CD14-positive monocyte (primary cell): ENCODE measurements at regions not wholly inside any gene's neighbourhood (a gene's known extent, or its start where the extent isn't known, plus 50 kb on each side); places are given as distances from the start of the nearest gene placed in this dataset.

Experiments used
- DNase-seq, 3 donors: peaks; one replicate each; pipeline ENCODE4 v3.0.0-alpha.2; 2011 to 2022
- H2AFZ ChIP-seq: 2 replicates; pipeline ENCODE4 v1.6.0; 2012; ENCODE audit warnings: mild to moderate bottlenecking, low read depth, low read length, inconsistent platforms; ENCODE audit not compliant: insufficient read depth, poor library complexity, severe bottlenecking
- H3K27ac ChIP-seq, 2 donors: 1 replicate in 1 of 2; 2 replicates in 1 of 2; pipeline ENCODE4 v1.5.1; 2012 to 2013; ENCODE audit warnings: low read length in 2 of 2, control low read depth in 1 of 2, inconsistent platforms in 1 of 2, low read depth in 1 of 2, mild to moderate bottlenecking in 1 of 2
- H3K27me3 ChIP-seq, 2 donors: one replicate each; pipeline versions ENCODE4 v1.6.0 to v1.6.1; 2011 to 2013; ENCODE audit warnings: low read length in 2 of 2; ENCODE audit not compliant: control insufficient read depth in 2 of 2, insufficient read depth in 2 of 2
- H3K36me3 ChIP-seq, 2 donors: replicated peaks in 1 of 2; 1 replicate in 1 of 2; 2 replicates in 1 of 2; pipeline versions ENCODE4 v1.5.1 to v1.6.1; 2012 to 2013; ENCODE audit warnings: low read length in 2 of 2, control low read depth in 1 of 2, inconsistent platforms in 1 of 2, mild to moderate bottlenecking in 1 of 2; ENCODE audit not compliant: insufficient read depth in 2 of 2, control insufficient read depth in 1 of 2
- H3K4me1 ChIP-seq, 2 donors: 1 replicate in 1 of 2; 2 replicates in 1 of 2; pipeline versions ENCODE4 v1.5.1 to v1.6.1; 2012 to 2013; ENCODE audit warnings: low read length in 2 of 2, control low read depth in 1 of 2, inconsistent platforms in 1 of 2, mild to moderate bottlenecking in 1 of 2, moderate library complexity in 1 of 2; ENCODE audit not compliant: insufficient read depth in 2 of 2, control insufficient read depth in 1 of 2
- H3K4me2 ChIP-seq: replicated peaks from 2 replicates; pipeline ENCODE3; 2012; ENCODE audit warnings: low read length, moderate library complexity, mild to moderate bottlenecking; ENCODE audit not compliant: poor library complexity, severe bottlenecking; ENCODE audit errors: extremely low read depth
- H3K4me3 ChIP-seq, 3 experiments: fragments of 200-600 bp in 1 of 3; sonication (generic) in 1 of 3; replicated peaks in 1 of 3; 1 replicate in 2 of 3; 2 replicates in 1 of 3; pipeline ENCODE4 v1.5.1; 2011 to 2013; ENCODE audit warnings: low read length in 3 of 3, mild to moderate bottlenecking in 3 of 3, control low read depth in 2 of 3, low read depth in 2 of 3, inconsistent platforms in 1 of 3, moderate library complexity in 1 of 3
- H3K79me2 ChIP-seq: 2 replicates; pipeline ENCODE4 v1.6.0; 2012; ENCODE audit warnings: mild to moderate bottlenecking, control low read depth, inconsistent platforms, low read length, moderate library complexity; ENCODE audit not compliant: insufficient read depth
- H3K9ac ChIP-seq: 2 replicates; pipeline ENCODE4 v1.6.0; 2017; ENCODE audit warnings: low read length, mild to moderate bottlenecking; ENCODE audit not compliant: insufficient read depth, poor library complexity, severe bottlenecking
- H3K9me3 ChIP-seq, 2 donors: replicated peaks in 1 of 2; 1 replicate in 1 of 2; 2 replicates in 1 of 2; pipeline versions ENCODE4 v1.5.1 to v1.6.1; 2012 to 2013; ENCODE audit warnings: low read length in 2 of 2, control low read depth in 1 of 2; ENCODE audit not compliant: control insufficient read depth in 1 of 2, insufficient read depth in 1 of 2
- H4K20me1 ChIP-seq: 2 replicates; pipeline ENCODE4 v1.6.0; 2012; ENCODE audit warnings: mild to moderate bottlenecking, low read length, control low read depth, moderate library complexity; ENCODE audit not compliant: insufficient read depth
- H3K27ac Mint-ChIP-seq, 7 donors: one replicate each; pipeline ENCODE4 v1.8.0; 2020; ENCODE audit warnings: mild to moderate bottlenecking in 7 of 7, mixed read lengths in 7 of 7, moderate library complexity in 6 of 7, inconsistent platforms in 2 of 7
- H3K27me3 Mint-ChIP-seq, 3 donors: one replicate each; pipeline ENCODE4 v1.8.0; 2021 to 2022; ENCODE audit warnings: low read depth in 3 of 3, mild to moderate bottlenecking in 3 of 3, mixed read lengths in 3 of 3, moderate library complexity in 3 of 3, inconsistent platforms in 1 of 3
- H3K36me3 Mint-ChIP-seq, 2 donors: one replicate each; pipeline ENCODE4 v1.8.0; 2020; ENCODE audit warnings: mixed read lengths in 2 of 2, inconsistent platforms in 1 of 2, mild to moderate bottlenecking in 1 of 2
- H3K4me1 Mint-ChIP-seq: one replicate; pipeline ENCODE4 v1.8.0; 2020; ENCODE audit warnings: mild to moderate bottlenecking, mixed read lengths
- H3K4me3 Mint-ChIP-seq, 2 donors: one replicate each; pipeline ENCODE4 v1.8.0; 2020; ENCODE audit warnings: mild to moderate bottlenecking in 2 of 2, mixed read lengths in 2 of 2, moderate library complexity in 1 of 2
- H3K9me3 Mint-ChIP-seq, 7 donors: one replicate each; pipeline ENCODE4 v1.8.0; 2020 to 2022; ENCODE audit warnings: mixed read lengths in 7 of 7, mild to moderate bottlenecking in 6 of 7, moderate library complexity in 6 of 7, inconsistent platforms in 2 of 7
- CTCF ChIP-seq: fragments of 200-600 bp; IDR thresholded peaks from one replicate; pipeline ENCODE4 v1.8.0; 2022; ENCODE audit warnings: antibody characterized with exemption, mild to moderate bottlenecking
- WGBS: methylation state at CpG from one replicate; pipeline ENCODE4 v1.1.5; 2013; ENCODE audit warnings: missing lambda C conversion rate; ENCODE audit not compliant: insufficient coverage; 5-methylcytosine and 5-hydroxymethylcytosine counted together
- intact Hi-C, 2 donors: fragments of 100-400 bp; cut with micrococcal nuclease; formaldehyde crosslinking; loops; one replicate each; pipeline versions ENCODE4 v1.15.0 to v1.15.1; 2023

- Mint-ChIP-seq H3K9me3 (peaks cover 0 to 6% (median 3%) of the 10 kb centered on the region in 7 donors), H3K36me3 (no peaks in the 10 kb centered on the region), H3K27ac (no peak overlapping the region), H3K4me1 (no peaks in the 10 kb centered on the region), H3K27me3 (peaks cover 0 to 4% (median 0%) of the 10 kb centered on the region in 3 donors), H3K4me3 (no peak overlapping the region)
- no peaks in the 10 kb centered on the region for H4K20me1 ChIP-seq
- no peak overlapping the region for H3K27ac ChIP-seq
- no peaks in the 10 kb centered on the region for H3K36me3 ChIP-seq
- no peak for TF ChIP-seq CTCF
- no peak for DNase-seq
- no peak overlapping the region for H3K9ac ChIP-seq
- H3K9me3 ChIP-seq = no peaks in the 10 kb centered on the region
- H3K4me3 ChIP-seq = no peak overlapping the region
- H3K27me3 ChIP-seq = no peaks in the 10 kb centered on the region
- H3K4me1 ChIP-seq = no peaks in the 10 kb centered on the region
- intact Hi-C loops = no loop called here
- no peak overlapping the region for H3K4me2 ChIP-seq
- no CpG with 5 or more reads among the region's 2 CpGs for WGBS
- no peak overlapping the region for H2AFZ ChIP-seq
- no peaks in the 10 kb centered on the region for H3K79me2 ChIP-seq
These were observed 481.4 kb downstream of the NEBL start for GRCh38 chr10:20415684-20416083.

GRCh38 chr10:20407357-20407756 lies 489.8 kb downstream of the NEBL start:
- no peaks in the 10 kb centered on the region for H3K27me3 ChIP-seq
- no peak overlapping the region for H2AFZ ChIP-seq
- H3K4me3 Mint-ChIP-seq = no peak overlapping the region
- H3K4me1 ChIP-seq = no peaks in the 10 kb centered on the region
- H3K36me3 ChIP-seq = no peaks in the 10 kb centered on the region
- TF ChIP-seq CTCF = no peak
- H3K4me3 ChIP-seq = no peak overlapping the region
- no peak overlapping the region for H3K27ac Mint-ChIP-seq
- H3K9me3 ChIP-seq = peaks cover 4% of the 10 kb centered on the region in 2 donors
- no peaks in the 10 kb centered on the region for H3K79me2 ChIP-seq
- peaks cover 0 to 9% (median 4%) of the 10 kb centered on the region in 7 donors for H3K9me3 Mint-ChIP-seq
- no peaks in the 10 kb centered on the region for H3K36me3 Mint-ChIP-seq
- H3K9ac ChIP-seq = no peak overlapping the region
- intact Hi-C loops = no loop called here
- no peak overlapping the region for H3K27ac ChIP-seq
- peaks cover 0 to 1% (median 0%) of the 10 kb centered on the region in 3 donors for H3K27me3 Mint-ChIP-seq
- H3K4me1 Mint-ChIP-seq = peaks cover 2% of the 10 kb centered on the region
- DNase-seq = no peak
- no peak overlapping the region for H3K4me2 ChIP-seq
- no peaks in the 10 kb centered on the region for H4K20me1 ChIP-seq
